Testis (tissue), 2 donors: ENCODE measurements at regions not wholly inside any gene's neighbourhood (a gene's known extent, or its start where the extent isn't known, plus 50 kb on each side); places are given as distances from the start of the nearest gene placed in this dataset.

Experiments used
- DNase-seq: peaks from one replicate; pipeline ENCODE4 v3.0.0-alpha.2; 2019
- H3K27ac ChIP-seq, 2 donors: fragments of 200-600 bp; sonication (generic); one replicate each; pipeline ENCODE4 v1.5.1; 2019
- H3K27me3 ChIP-seq: fragments of 200-600 bp; sonication (generic); one replicate; pipeline ENCODE4 v1.5.1; 2019
- H3K36me3 ChIP-seq: fragments of 200-600 bp; sonication (generic); one replicate; pipeline ENCODE4 v1.5.1; 2017; ENCODE audit warnings: low read depth; ENCODE audit errors: missing control alignments
- H3K4me1 ChIP-seq: fragments of 200-600 bp; sonication (generic); one replicate; pipeline ENCODE4 v1.5.1; 2019
- H3K4me3 ChIP-seq, 2 donors: fragments of 200-600 bp; sonication (generic); one replicate each; pipeline ENCODE4 v1.5.1; 2017 to 2019
- H3K9me3 ChIP-seq: fragments of 200-600 bp; sonication (generic); one replicate; pipeline ENCODE4 v1.5.1; 2017
- CTCF ChIP-seq, 3 experiments: fragments of 450-650 bp in 2 of 3; fragments of 200-600 bp in 1 of 3; sonication (generic) in 1 of 3; IDR thresholded peaks; one replicate each; pipeline ENCODE4 v1.5.1; 2016 to 2019; ENCODE audit warnings: antibody characterized with exemption in 3 of 3, mild to moderate bottlenecking in 2 of 3, moderate library complexity in 1 of 3
- POLR2A ChIP-seq: fragments of 450-650 bp; IDR thresholded peaks from one replicate; pipeline ENCODE4 v1.6.1; 2017; ENCODE audit warnings: antibody characterized with exemption, mild to moderate bottlenecking, moderate library complexity
- WGBS, 2 donors: methylation state at CpG; one replicate each; pipeline ENCODE4 v1.1.5; 2018; 5-methylcytosine and 5-hydroxymethylcytosine counted together
- intact Hi-C: fragments of 100-400 bp; cut with DNase I; formaldehyde crosslinking; loops from one replicate; pipeline ENCODE4 v1.15.1; 2023; ENCODE audit warnings: low total_unique reads
- small RNA-seq, 2 donors: library from RNA; depleted of rRNA; stranded (forward); fragments of <200 nt; gene quantifications; one replicate each; pipeline ENCODE3, GENCODE V24; 2016

- Histone ChIP-seq H3K4me1 (no peaks in the 10 kb centered on the region), H3K27ac (no peak overlapping the region), H3K36me3 (no peaks in the 10 kb centered on the region), H3K4me3 (no peak overlapping the region), H3K9me3 (no peaks in the 10 kb centered on the region), H3K27me3 (no peaks in the 10 kb centered on the region)
- TF ChIP-seq POLR2A (no peak), CTCF (IDR thresholded peaks at IDR 0.05) (no peak)
- no peak for DNase-seq
- WGBS, 2 donors: 54 to 63% methylated on average over 1 of the region's 1 CpG
- intact Hi-C loops: no loop called here
Observed at GRCh38 chr5:103621548-103621930, 59.0 kb upstream of the NUDT12 start.

- Histone ChIP-seq H3K36me3 (no peaks in the 10 kb centered on the region), H3K27me3 (no peaks in the 10 kb centered on the region), H3K4me3 (no peak overlapping the region), H3K9me3 (no peaks in the 10 kb centered on the region), H3K27ac (no peak overlapping the region), H3K4me1 (no peaks in the 10 kb centered on the region)
- WGBS, 2 donors: 80 to 83% methylated on average over 2 of the region's 2 CpGs
- DNase-seq: no peak
- intact Hi-C loops: no loop called here
- TF ChIP-seq POLR2A: no peak
Observed at GRCh38 chr5:103620851-103621547, 58.4 kb upstream of the NUDT12 start.

GRCh38 chr5:103617913-103618312 is 55.3 kb upstream of the NUDT12 start:
- Histone ChIP-seq H3K4me3 (no peak overlapping the region), H3K27ac (no peak overlapping the region), H3K36me3 (no peaks in the 10 kb centered on the region), H3K4me1 (no peaks in the 10 kb centered on the region), H3K27me3 (no peaks in the 10 kb centered on the region), H3K9me3 (no peaks in the 10 kb centered on the region)
- WGBS, 2 donors: 96 to 97% methylated on average over 1 of the region's 1 CpG
- DNase-seq: no peak
- intact Hi-C loops: no loop called here
- no peak for TF ChIP-seq CTCF (IDR thresholded peaks at IDR 0.05)
- no peak for TF ChIP-seq POLR2A

- WGBS, 2 donors: 31 to 38% methylated on average over 1 of the region's 1 CpG
Observed at GRCh38 chr5:103617090-103617489, 54.5 kb upstream of the NUDT12 start.

GRCh38 chr5:103612545-103612944 is 50.0 kb upstream of the NUDT12 start:
- no peaks in the 10 kb centered on the region for H3K36me3 ChIP-seq
- no peaks in the 10 kb centered on the region for H3K27me3 ChIP-seq
- H3K9me3 ChIP-seq: no peaks in the 10 kb centered on the region
- intact Hi-C loops: no loop called here
- 47 to 81% methylated on average over 1 of the region's 1 CpG for WGBS, 2 donors
- no peak overlapping the region for H3K4me3 ChIP-seq
- TF ChIP-seq POLR2A (no peak), CTCF (IDR thresholded peaks at IDR 0.05) (no peak)
- no peak overlapping the region for H3K27ac ChIP-seq
- no peak for DNase-seq
- H3K4me1 ChIP-seq: no peaks in the 10 kb centered on the region

More at GRCh38 chr5:103617090-103617489, 54.5 kb upstream of the NUDT12 start:
- DNase-seq: no peak
- Histone ChIP-seq H3K4me1 (no peaks in the 10 kb centered on the region), H3K27me3 (no peaks in the 10 kb centered on the region), H3K9me3 (no peaks in the 10 kb centered on the region), H3K4me3 (no peak overlapping the region), H3K36me3 (no peaks in the 10 kb centered on the region), H3K27ac (no peak overlapping the region)
- intact Hi-C loops: no loop called here
- TF ChIP-seq POLR2A (no peak), CTCF (IDR thresholded peaks at IDR 0.05) (no peak)

Small RNAs in the stretch of these regions (small RNA-seq; reads per million reads assigned to genes)
- gene PSMC1P5 (0 reads per million in 2 donors), gene RF00322 (0 reads per million in 2 donors), gene RN7SL255P (0 reads per million in 2 donors), gene RNA5SP189 (0 reads per million in 2 donors), gene RNU1-140P (0 reads per million in 2 donors), gene RNU6-334P (0 reads per million in 2 donors)
